Suprapubic skin (tissue), 4 donors: ENCODE measurements at regions not wholly inside any gene's neighbourhood (a gene's known extent, or its start where the extent isn't known, plus 50 kb on each side); places are given as distances from the start of the nearest gene placed in this dataset.

Source experiments
- DNase-seq, 2 donors: peaks; one replicate each; pipeline ENCODE4 v3.0.0-alpha.2; 2019; ENCODE audit warnings: low spot score in 2 of 2
- H3K27ac ChIP-seq: fragments of 200-600 bp; sonication (generic); one replicate; pipeline ENCODE4 v1.5.1; 2019
- H3K27me3 ChIP-seq: fragments of 200-600 bp; sonication (generic); one replicate; pipeline ENCODE4 v1.5.1; 2019
- H3K36me3 ChIP-seq: fragments of 200-600 bp; sonication (generic); one replicate; pipeline ENCODE4 v1.5.1; 2019
- H3K4me1 ChIP-seq: fragments of 200-600 bp; sonication (generic); one replicate; pipeline ENCODE4 v1.5.1; 2019
- H3K4me3 ChIP-seq: fragments of 200-600 bp; sonication (generic); one replicate; pipeline ENCODE4 v1.5.1; 2019; ENCODE audit warnings: mild to moderate bottlenecking
- H3K9me3 ChIP-seq: fragments of 200-600 bp; sonication (generic); one replicate; pipeline ENCODE4 v1.5.1; 2019
- CTCF ChIP-seq, 2 donors: fragments of 200-600 bp in 1 of 2; fragments of 450-650 bp in 1 of 2; sonication (generic) in 1 of 2; IDR thresholded peaks; one replicate each; pipeline ENCODE4 v1.5.1; 2016 to 2019; ENCODE audit warnings: antibody characterized with exemption in 2 of 2, mild to moderate bottlenecking in 1 of 2, moderate library complexity in 1 of 2
- EP300 ChIP-seq: sonication (generic); formaldehyde crosslinking; IDR thresholded peaks from one replicate; pipeline ENCODE4 v1.6.1; 2017; ENCODE audit warnings: antibody characterized with exemption
- POLR2A ChIP-seq, 2 donors: fragments of 450-650 bp; IDR thresholded peaks; one replicate each; pipeline ENCODE4 v1.6.1; 2017; ENCODE audit warnings: antibody characterized with exemption in 2 of 2, mild to moderate bottlenecking in 2 of 2, moderate library complexity in 2 of 2
- POLR2AphosphoS5 ChIP-seq, 3 donors: sonication (generic); formaldehyde crosslinking; IDR thresholded peaks; one replicate each; pipeline ENCODE4 v1.6.1; 2017; ENCODE audit warnings: antibody characterized with exemption in 3 of 3
- WGBS: methylation state at CpG from one replicate; pipeline ENCODE4 v1.1.5; 2018; 5-methylcytosine and 5-hydroxymethylcytosine counted together

GRCh38 chr1:4597020-4597419 lies 57.4 kb upstream of the AJAP1 start:
- Histone ChIP-seq H3K4me1 (no peaks in the 10 kb centered on the region), H3K27me3 (peaks cover 47% of the 10 kb centered on the region), H3K36me3 (no peaks in the 10 kb centered on the region), H3K27ac (no peak overlapping the region), H3K4me3 (no peak overlapping the region), H3K9me3 (no peaks in the 10 kb centered on the region)
- TF ChIP-seq POLR2A (IDR thresholded peaks at IDR 0.05) = no peak
- TF ChIP-seq POLR2AphosphoS5 (IDR thresholded peaks at IDR 0.05) = no peak
- no peak for TF ChIP-seq CTCF (IDR thresholded peaks at IDR 0.05)
- no peak for TF ChIP-seq EP300
- DNase-seq = no peak
- WGBS = 50% methylated on average over 5 of the region's 5 CpGs

- H3K27me3 ChIP-seq = peaks cover 35% of the 10 kb centered on the region
- H3K4me3 ChIP-seq = no peak overlapping the region
- DNase-seq = no peak
- no peaks in the 10 kb centered on the region for H3K9me3 ChIP-seq
- no peak overlapping the region for H3K27ac ChIP-seq
- 71% methylated on average over 6 of the region's 6 CpGs for WGBS
- TF ChIP-seq POLR2A (IDR thresholded peaks at IDR 0.05) = no peak
- TF ChIP-seq POLR2AphosphoS5 (IDR thresholded peaks at IDR 0.05) = no peak
- no peak for TF ChIP-seq EP300
- no peak for TF ChIP-seq CTCF (IDR thresholded peaks at IDR 0.05)
- H3K4me1 ChIP-seq = no peaks in the 10 kb centered on the region
- no peaks in the 10 kb centered on the region for H3K36me3 ChIP-seq
Measured at GRCh38 chr1:4598561-4598960, 55.8 kb upstream of the AJAP1 start.

- Histone ChIP-seq H3K4me3 (no peak overlapping the region), H3K9me3 (no peaks in the 10 kb centered on the region), H3K4me1 (no peaks in the 10 kb centered on the region), H3K36me3 (no peaks in the 10 kb centered on the region), H3K27ac (no peak overlapping the region), H3K27me3 (peaks cover 42% of the 10 kb centered on the region)
- DNase-seq = no peak
- TF ChIP-seq EP300 (no peak), POLR2A (IDR thresholded peaks at IDR 0.05) (no peak), POLR2AphosphoS5 (IDR thresholded peaks at IDR 0.05) (no peak), CTCF (IDR thresholded peaks at IDR 0.05) (no peak)
- WGBS = 82% methylated on average over 15 of the region's 15 CpGs
Measured at GRCh38 chr1:4599521-4599920, 54.9 kb upstream of the AJAP1 start.

- no peaks in the 10 kb centered on the region for H3K9me3 ChIP-seq
- DNase-seq = peak in 1 of 2 donors; percentile 76
- TF ChIP-seq EP300 (no peak), POLR2AphosphoS5 (IDR thresholded peaks at IDR 0.05) (no peak), CTCF (IDR thresholded peaks at IDR 0.05) (no peak), POLR2A (IDR thresholded peaks at IDR 0.05) (no peak)
- no peak overlapping the region for H3K4me3 ChIP-seq
- 22% methylated on average over 15 of the region's 27 CpGs for WGBS
- peaks cover 47% of the 10 kb centered on the region for H3K27me3 ChIP-seq
- no peak overlapping the region for H3K27ac ChIP-seq
- no peaks in the 10 kb centered on the region for H3K36me3 ChIP-seq
- H3K4me1 ChIP-seq = no peaks in the 10 kb centered on the region
Measured at GRCh38 chr1:4599951-4600481, 54.4 kb upstream of the AJAP1 start.

GRCh38 chr1:4600615-4601460 lies 53.6 kb upstream of the AJAP1 start:
- H3K4me3 ChIP-seq = no peak overlapping the region
- no peaks in the 10 kb centered on the region for H3K36me3 ChIP-seq
- peak in 1 of 2 donors; percentile 27 for DNase-seq
- no peak overlapping the region for H3K27ac ChIP-seq
- no peak for TF ChIP-seq CTCF (IDR thresholded peaks at IDR 0.05)
- TF ChIP-seq POLR2AphosphoS5 (IDR thresholded peaks at IDR 0.05) = no peak
- no peak for TF ChIP-seq POLR2A (IDR thresholded peaks at IDR 0.05)
- no peaks in the 10 kb centered on the region for H3K4me1 ChIP-seq
- H3K9me3 ChIP-seq = no peaks in the 10 kb centered on the region
- peaks cover 54% of the 10 kb centered on the region for H3K27me3 ChIP-seq
- WGBS = 87% methylated on average over 12 of the region's 18 CpGs
